ENCODE measurements at regions not wholly inside any gene's neighbourhood (a gene's known extent, or its start where the extent isn't known, plus 50 kb on each side); places are given as distances from the start of the nearest gene placed in this dataset.

DNA sequence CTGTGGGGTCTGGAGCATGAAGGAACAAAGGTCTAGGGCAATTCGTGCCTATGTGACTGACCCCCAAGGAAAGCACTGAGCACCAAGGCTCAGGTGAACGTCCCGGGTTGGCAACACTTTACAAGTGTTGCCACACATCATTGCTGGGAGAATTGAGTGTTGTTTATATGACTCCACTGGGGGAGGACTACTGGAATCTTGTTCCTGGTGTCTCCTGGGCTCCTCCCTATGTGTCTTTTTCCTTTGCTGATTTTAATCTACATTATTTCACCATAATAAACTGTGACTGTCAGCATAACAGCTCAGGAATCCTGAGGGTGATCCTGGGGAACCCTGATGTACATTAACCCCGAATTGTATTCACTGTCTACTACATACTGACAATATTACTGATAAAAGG lies 207.7 kb upstream of the BMP2 start:
- TF ChIP-seq, protein P1, sequence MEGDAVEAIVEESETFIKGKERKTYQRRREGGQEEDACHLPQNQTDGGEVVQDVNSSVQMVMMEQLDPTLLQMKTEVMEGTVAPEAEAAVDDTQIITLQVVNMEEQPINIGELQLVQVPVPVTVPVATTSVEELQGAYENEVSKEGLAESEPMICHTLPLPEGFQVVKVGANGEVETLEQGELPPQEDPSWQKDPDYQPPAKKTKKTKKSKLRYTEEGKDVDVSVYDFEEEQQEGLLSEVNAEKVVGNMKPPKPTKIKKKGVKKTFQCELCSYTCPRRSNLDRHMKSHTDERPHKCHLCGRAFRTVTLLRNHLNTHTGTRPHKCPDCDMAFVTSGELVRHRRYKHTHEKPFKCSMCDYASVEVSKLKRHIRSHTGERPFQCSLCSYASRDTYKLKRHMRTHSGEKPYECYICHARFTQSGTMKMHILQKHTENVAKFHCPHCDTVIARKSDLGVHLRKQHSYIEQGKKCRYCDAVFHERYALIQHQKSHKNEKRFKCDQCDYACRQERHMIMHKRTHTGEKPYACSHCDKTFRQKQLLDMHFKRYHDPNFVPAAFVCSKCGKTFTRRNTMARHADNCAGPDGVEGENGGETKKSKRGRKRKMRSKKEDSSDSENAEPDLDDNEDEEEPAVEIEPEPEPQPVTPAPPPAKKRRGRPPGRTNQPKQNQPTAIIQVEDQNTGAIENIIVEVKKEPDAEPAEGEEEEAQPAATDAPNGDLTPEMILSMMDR (IDR thresholded peaks at IDR 0.05; ENCODE audit: insufficient read depth, low read length) = no peak
- TF ChIP-seq POLR2AphosphoS5 (IDR thresholded peaks at IDR 0.05; ENCODE audit: low read depth) = no peak
- TF ChIP-seq, protein P2, sequence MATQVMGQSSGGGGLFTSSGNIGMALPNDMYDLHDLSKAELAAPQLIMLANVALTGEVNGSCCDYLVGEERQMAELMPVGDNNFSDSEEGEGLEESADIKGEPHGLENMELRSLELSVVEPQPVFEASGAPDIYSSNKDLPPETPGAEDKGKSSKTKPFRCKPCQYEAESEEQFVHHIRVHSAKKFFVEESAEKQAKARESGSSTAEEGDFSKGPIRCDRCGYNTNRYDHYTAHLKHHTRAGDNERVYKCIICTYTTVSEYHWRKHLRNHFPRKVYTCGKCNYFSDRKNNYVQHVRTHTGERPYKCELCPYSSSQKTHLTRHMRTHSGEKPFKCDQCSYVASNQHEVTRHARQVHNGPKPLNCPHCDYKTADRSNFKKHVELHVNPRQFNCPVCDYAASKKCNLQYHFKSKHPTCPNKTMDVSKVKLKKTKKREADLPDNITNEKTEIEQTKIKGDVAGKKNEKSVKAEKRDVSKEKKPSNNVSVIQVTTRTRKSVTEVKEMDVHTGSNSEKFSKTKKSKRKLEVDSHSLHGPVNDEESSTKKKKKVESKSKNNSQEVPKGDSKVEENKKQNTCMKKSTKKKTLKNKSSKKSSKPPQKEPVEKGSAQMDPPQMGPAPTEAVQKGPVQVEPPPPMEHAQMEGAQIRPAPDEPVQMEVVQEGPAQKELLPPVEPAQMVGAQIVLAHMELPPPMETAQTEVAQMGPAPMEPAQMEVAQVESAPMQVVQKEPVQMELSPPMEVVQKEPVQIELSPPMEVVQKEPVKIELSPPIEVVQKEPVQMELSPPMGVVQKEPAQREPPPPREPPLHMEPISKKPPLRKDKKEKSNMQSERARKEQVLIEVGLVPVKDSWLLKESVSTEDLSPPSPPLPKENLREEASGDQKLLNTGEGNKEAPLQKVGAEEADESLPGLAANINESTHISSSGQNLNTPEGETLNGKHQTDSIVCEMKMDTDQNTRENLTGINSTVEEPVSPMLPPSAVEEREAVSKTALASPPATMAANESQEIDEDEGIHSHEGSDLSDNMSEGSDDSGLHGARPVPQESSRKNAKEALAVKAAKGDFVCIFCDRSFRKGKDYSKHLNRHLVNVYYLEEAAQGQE (IDR thresholded peaks at IDR 0.05; ENCODE audit: insufficient replicate concordance, low read depth) = no peak

Data from HL-60 (cell line).